ENCODE measurements at regions not wholly inside any gene's neighbourhood (a gene's known extent, or its start where the extent isn't known, plus 50 kb on each side); places are given as distances from the start of the nearest gene placed in this dataset.

DNA sequence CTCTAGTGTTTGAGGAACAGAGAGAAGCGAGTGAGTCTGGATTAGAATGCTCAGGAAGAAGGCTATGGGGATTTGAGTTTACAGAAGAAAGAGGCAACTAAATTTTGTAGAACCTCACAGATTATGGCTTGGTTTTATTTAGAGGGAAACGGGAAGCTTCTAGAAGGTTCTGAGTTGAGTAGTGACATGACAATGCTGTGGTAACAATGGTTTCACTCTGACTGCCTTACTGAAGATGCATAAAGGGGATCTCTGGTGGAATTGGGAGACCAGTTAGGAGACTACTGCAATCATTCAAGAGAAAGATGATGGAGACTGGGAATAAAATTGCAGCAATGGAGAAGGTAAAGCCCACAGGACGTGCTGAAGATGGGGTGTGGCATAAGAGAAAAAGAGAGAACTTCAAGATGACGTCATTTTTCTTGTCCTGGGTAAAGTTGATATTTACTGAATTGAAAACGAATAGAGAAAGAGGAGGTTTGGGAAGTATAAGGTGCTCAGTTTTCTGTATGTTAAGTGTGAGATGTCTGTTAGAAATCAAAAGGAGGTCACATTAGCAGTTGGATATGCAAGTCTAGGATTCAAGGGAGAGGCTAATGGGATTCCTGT is 710.1 kb upstream of the NRSN1 start:
- TF ChIP-seq RNF2 (IDR thresholded peaks at IDR 0.05; ENCODE audit: borderline replicate concordance, low read depth) (no peak), EHF (CRISPR knock-in tag; IDR thresholded peaks at IDR 0.05) (no peak), ESRRA (IDR thresholded peaks at IDR 0.05; ENCODE audit: borderline replicate concordance, low read length) (no peak), NR3C1 (IDR thresholded peaks at IDR 0.05) (no peak), EP300 (IDR thresholded peaks at IDR 0.05) (no peak), POLR2A (IDR thresholded peaks at IDR 0.05; ENCODE audit: low read length) (no peak)
- TF ChIP-seq, protein P1, sequence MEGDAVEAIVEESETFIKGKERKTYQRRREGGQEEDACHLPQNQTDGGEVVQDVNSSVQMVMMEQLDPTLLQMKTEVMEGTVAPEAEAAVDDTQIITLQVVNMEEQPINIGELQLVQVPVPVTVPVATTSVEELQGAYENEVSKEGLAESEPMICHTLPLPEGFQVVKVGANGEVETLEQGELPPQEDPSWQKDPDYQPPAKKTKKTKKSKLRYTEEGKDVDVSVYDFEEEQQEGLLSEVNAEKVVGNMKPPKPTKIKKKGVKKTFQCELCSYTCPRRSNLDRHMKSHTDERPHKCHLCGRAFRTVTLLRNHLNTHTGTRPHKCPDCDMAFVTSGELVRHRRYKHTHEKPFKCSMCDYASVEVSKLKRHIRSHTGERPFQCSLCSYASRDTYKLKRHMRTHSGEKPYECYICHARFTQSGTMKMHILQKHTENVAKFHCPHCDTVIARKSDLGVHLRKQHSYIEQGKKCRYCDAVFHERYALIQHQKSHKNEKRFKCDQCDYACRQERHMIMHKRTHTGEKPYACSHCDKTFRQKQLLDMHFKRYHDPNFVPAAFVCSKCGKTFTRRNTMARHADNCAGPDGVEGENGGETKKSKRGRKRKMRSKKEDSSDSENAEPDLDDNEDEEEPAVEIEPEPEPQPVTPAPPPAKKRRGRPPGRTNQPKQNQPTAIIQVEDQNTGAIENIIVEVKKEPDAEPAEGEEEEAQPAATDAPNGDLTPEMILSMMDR (IDR thresholded peaks at IDR 0.05): no peak
- TF ChIP-seq, protein P2, sequence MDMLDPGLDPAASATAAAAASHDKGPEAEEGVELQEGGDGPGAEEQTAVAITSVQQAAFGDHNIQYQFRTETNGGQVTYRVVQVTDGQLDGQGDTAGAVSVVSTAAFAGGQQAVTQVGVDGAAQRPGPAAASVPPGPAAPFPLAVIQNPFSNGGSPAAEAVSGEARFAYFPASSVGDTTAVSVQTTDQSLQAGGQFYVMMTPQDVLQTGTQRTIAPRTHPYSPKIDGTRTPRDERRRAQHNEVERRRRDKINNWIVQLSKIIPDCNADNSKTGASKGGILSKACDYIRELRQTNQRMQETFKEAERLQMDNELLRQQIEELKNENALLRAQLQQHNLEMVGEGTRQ (IDR thresholded peaks at IDR 0.05): no peak

Data from A549 (cell line).